SK-N-DZ (cell line): ENCODE measurements at regions not wholly inside any gene's neighbourhood (a gene's known extent, or its start where the extent isn't known, plus 50 kb on each side); places are given as distances from the start of the nearest gene placed in this dataset.
A peak's percentile ranks its signal among the peaks of the same experiment; 100 is the strongest.
"Not testable (repeated sequence)": the region's sequence is repeated elsewhere in the genome, so short reads cannot be mapped to it uniquely, and the experiment has no call there.

Experiments
- DNase-seq: peaks from one replicate; pipeline ENCODE4 v3.0.0-alpha.2; 2015; ENCODE audit warnings: low spot score

DNA sequence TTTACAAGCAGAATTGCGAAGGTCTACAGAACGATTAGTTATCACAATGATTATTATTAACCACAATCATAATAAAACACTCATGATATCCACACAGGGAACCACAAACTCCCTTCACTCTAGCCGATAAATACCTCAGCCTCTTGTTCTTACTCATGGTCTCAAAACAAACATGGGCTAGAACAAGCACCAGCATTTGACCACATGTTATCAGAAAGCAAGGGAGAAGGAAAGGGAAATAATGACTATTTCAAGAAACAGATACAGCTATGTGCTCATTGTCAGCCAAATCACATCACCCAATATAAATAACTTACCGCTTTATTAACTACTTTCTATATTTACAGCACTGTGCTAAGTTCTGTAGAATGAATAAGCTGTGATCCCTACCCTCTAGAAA, 663.2 kb upstream of the HTR2C start:
- no peak for DNase-seq

DNA sequence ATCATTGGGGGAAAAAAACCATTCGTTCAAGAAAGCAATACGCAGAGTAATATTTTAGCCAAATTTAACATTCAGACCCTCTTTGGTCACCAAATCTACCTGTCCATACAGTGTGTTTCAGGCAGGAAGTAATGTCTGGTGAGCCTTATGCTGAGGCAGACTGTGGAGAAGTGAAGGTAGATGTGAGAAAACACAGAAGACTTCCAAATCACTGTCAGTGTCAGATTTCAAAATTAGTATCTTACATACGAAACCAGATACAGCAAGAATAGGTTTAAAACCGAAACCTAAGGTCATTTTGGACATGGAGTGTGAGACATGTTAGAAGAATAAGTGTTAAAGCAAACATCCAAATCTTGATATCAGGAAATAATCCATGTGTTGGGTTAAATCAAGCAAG, 664.5 kb upstream of the HTR2C start:
- no peak for DNase-seq

DNA sequence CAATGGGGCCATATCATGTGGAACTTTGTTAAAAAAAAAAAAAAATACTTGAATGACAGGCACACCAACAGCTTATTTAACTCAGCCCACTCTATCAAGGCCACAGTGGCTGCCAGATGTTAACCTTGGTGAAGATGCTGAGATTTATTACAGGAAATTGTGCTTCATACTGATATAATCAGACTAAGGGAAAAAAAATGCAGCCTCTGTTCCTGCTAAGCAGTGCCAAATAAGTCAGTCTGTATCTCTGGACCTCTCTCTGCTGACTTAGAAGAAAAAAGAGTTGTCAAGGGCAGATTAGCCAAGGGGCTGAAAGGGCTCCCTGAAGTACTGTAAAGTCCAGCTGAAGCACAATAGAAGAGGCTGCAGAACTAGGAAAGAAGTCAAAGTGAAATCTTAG, 677.7 kb upstream of the HTR2C start:
- DNase-seq, result peak; percentile 35

DNA sequence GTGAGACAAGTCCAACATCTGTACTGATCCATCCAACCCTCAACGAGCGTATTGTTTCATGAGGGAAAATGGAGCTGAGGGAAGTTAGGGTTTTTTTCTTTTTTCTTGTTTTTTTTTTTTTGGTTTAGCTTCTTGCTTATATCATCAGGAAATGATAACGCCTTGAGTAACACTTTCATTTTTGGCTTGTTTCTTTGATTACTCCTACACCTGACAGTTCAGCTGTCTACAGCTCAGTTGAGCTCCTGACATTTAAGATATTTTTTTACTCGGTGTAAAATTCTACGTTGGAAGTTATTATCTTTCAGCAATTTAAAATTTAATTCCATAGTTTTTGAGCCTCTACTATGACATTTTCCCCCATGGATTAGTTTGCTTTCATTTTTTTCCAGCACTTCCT, 691.0 kb upstream of the HTR2C start:
- DNase-seq, result no peak

DNA sequence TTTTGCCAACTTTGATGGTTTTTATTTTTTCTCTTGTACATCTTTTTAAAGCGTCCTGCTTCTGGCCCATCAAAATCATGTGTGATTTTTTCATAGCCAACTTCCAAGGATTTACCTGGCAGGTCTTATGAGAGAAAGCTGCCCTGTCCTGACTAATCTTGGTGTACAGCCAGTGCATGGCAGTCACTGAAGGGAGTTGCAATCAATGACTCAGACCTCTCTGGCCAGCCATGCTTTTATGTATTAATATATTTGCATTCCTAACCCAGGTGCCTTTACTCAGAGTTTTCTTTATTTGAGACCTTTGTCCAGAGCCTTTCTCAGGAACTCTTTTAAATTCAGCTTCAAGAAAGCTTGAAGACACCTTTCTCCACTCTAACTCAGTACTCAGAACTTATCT, 691.5 kb upstream of the HTR2C start:
- no peak for DNase-seq

DNA sequence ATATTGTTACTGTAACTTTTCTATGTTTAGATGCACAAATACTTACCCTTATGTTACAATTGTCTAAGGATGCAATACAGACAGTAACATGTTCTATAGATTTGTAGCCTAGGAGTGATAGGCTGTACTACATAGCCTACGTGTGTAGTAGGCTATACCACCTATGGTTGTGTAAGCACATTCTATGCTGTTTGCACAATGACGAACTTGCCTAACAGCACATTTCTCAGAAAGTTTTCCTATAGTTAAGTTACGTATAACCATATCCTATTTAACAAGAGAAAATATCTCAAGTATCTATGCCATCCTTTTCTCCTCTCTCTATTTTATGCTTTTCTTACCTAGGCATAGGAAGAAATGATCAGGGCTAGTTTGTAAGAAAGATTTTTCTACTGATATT, 710.8 kb upstream of the HTR2C start:
- DNase-seq, result no peak

DNA sequence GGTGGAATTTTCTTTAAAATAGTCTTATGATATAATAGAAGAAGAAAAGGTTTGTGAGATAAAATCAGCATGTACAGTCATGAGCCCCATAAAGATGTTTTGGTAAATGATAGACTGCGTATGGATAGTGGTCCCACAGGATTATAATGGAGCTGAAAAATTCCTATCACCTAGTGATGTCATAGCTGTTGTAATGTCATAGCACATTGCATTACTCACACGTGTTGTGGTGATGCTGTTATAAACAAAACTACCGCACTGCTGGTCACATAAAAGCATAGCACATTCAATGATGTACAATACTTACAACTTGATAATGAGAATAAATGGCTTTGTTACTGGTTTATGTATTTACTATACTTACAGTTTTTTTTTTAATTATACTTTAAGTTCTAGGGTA, 715.2 kb upstream of the HTR2C start:
- DNase-seq, result no peak

DNA sequence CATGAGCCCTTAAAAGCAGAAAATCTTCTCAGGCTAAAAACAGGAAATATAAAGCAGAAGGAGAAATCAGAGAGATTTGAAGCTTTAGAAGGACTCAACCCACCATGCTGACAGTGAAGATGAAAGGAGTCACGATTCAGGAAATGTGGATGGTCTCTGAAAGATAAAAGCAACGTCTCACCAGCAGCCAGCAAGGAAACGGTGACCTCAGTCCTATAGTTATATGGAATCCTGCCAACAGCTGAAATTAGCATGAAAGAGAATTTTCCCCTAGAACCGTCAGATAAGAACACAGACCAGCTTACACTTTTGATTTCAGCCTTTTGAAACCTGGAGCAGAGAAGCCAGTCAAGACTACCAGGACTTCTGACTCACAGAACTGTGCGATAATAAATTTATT, 715.7 kb upstream of the HTR2C start:
- DNase-seq, result no peak

DNA sequence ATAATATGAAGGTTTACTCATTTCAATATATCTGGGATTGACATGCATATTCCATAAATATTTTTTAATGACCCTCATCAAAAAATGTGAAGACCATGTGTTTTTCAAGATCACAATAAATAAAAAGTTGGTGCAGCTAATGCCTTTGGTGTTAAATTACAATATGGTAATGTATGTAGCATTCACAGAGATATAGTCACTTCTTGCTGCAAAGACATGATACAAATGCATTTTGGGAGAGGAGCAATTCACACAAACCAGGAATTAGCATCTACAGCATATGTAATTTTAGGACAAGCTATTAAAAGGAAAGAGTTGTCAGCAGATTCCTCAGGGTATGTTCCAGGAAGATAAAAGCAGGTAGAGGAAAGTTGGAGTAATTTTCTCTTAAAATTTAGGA, 734.5 kb upstream of the HTR2C start:
- no peak for DNase-seq

DNA sequence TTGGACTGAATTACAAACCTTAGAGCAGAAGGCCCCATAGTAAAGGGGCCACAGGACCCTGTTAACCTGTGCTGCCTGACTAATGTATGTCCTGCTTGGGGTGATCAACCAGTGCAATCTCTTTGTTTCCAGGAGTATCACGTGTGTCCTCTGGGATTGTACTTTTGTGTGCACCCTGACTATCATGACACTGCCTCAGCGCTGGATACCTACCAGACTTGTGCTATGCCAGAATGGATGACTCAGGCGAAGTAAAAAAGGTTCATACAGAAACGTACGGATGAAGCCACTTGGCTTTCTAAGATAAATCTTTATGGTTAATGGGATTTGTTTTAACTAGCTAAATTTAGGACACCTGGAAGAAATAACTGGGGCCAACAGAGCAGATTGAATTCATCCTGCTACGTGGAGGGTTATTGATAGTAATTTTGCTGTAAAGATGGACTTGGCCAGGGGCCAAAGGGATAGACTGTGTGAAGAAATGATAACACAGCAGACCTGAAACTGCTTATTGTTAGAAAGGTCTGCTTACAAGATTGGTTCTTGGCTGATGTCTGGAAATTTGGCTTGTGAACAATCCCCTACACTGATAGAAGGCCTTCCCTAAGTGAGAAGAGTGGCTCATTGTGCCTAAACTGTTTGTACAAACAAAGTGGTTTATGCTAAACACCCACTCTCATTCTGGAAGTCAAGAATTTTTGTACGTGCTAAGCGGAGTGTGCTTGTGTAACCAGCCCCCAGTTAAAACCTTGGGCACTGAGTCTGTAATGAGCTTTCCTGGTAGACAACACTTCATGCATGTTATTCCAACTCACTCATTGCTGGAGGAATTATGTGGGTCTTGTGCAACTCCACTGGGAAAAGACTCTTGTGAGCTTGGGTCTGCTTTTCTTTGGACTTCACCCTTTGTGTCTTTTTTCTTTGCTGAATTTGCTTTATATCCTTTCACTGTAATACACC, 750.5 kb upstream of the HTR2C start:
- no peak for DNase-seq

DNA sequence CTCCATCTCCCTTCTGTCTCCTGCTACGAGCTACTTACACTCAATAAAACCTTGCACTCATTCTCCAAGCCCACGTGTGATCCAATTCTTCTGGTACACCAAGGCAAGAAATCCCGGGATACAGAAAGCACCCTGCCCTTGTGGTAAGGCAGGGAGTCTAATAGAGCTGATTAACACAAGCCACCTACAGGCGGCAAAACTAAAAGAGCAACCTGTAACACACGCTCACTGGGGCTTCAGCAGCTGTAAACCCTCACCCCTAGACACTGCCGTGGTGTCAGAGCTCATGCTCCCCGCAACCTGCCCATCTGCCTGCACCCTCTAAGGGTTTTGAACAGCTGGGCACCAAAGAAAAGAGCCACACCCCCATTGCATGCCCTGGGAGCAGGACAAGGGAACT, 755.4 kb upstream of the HTR2C start:
- no peak for DNase-seq

DNA sequence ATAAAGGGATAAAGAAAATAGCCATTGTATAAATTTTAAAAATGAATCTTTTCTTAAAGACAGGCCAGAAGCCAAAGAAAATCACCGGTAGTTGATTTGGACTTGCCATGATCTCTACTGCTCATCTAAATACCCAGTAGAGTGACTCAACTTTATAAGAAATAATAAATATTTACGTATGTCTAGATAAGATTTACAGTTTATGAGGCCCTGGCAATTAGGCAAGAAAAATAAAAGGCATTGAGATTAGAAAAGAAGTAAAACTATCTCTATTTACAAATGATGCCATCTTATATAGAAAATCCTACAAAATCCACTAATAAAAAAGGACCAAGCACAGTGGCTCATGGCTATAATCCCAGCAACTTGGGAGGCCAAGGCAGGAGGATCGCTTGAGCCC, 765.5 kb upstream of the HTR2C start:
- no peak for DNase-seq

DNA sequence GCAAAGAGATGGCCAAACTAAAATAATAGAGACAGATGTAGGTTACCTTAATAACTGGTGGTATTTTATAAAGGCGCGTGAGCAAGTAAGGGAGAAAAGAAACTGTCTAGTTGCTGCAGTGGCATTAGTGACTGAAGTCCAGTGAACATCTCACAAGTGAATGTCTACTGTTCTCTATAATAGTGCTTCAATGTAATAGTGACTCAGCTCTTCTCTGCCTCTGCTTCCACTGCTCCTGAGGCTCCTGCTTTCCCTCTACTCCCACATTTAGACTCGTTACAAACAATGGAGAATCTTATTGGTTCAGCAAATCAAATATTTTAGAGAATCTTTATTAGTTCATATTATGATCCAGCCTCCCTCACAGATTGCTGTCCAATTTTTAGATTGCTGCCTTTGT, 779.1 kb upstream of the HTR2C start:
- DNase-seq, result no peak

DNA sequence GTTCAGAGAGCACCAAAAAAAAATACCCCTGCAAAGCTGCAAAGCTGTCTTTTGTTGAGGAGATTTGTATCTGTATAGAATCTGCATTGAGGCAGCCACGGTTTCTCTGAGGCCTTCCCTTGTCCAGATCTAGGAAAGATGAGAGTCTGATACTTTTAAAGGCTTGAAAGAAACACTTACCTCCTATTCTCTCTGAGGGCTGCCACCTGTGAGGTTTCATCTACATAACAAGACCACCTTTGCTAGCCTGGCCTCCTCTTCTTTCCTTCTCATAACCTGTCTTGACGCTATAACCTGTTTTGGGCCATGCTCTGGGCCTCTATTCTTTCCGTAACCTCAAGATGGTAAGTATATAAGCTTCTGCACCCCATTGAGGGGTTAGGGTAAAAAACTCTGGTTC, 779.6 kb upstream of the HTR2C start:
- no peak for DNase-seq

DNA sequence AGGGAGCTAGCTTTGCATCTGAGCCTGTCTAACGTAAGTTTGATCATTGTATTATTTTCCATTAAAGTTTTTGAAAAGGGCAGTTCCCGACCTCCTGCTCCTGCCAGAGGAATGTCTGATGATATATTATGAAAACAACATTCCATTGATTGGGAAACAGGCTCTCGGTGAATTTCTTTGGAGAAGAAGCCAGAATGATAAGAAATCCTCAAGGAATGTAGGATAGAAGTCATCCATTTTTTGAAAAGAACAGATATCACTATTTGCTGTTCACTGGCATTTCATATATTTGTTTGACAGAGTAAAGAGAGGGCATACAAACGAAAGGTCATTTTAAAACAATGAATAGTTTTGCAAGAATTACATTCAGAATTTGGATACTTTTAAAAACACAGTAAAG, 781.0 kb upstream of the HTR2C start:
- no peak for DNase-seq

DNA sequence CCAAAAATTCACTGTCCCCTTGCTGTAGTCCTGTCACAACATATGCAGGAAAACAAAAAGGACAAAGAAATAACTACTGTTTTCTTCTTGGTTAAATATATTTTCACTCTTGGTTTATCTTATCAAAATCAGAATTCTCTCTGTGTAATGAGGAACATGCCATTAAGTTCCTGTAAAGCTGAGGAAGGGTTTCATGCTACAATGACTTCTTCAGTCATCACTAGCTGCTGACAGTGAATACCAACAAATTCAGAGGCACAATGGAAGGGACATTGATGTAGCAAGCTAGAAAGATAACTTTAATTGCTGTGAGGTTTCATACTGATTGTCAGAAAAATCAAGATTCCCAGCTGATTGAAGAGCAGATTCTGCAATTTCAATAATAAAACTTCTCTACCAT, 782.9 kb upstream of the HTR2C start:
- DNase-seq, result no peak

DNA sequence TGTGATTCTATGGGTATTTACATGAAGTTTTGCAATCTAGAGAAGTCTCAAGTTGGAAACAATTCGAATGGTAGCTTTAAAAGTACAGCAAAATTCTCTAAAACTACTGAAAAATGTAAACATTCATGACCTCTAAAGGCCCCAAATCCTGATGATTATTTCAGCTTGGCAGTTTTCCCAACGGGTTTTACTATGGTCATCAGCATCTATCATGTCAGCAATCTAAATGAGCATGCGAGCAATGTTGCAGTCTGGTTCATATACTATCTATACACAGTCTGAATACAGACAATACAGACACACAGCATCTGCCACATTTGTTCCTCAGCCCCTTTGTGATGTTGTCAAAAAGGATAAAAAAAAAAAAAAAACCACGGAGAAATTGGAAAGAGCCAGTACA, 790.3 kb upstream of the HTR2C start:
- DNase-seq, result no peak

DNA sequence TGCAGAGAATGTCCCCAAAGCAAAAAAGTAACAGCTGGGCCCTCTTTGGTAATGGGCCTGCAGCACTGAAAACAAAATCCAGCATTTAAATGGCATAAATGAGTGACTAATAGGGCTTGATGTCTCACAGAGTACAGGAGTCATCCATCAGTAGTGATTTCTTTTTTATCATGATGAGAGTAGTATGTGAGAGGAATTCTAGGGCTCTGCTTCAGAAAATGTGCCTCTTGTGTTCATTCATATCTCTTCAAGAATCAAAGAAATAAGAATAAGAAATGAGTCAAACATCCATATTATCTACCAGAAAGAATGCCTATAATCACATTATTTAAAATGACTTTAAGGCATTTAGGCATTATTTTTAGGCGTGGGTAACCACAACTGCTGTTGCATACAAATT, 792.9 kb upstream of the HTR2C start:
- DNase-seq, result no peak

DNA sequence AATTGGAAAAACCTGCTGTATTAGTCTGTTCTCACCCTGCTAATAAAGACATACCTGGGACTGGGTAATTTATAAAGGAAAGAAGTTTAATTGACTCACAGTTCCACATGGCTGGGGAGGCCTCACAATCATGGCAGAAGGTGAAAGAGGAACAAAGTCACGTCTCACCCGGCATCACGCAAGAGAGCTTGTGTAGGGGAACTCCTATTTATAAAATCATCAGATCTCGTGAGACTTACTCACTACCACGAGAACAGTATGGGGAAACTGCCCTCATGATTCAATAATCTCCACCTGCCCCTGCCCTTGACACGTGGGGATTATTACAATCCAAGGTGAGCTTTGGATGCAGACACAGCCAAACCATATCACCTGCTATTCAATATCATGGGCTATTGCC, 799.1 kb upstream of the HTR2C start:
- DNase-seq, result not testable (repeated sequence)

DNA sequence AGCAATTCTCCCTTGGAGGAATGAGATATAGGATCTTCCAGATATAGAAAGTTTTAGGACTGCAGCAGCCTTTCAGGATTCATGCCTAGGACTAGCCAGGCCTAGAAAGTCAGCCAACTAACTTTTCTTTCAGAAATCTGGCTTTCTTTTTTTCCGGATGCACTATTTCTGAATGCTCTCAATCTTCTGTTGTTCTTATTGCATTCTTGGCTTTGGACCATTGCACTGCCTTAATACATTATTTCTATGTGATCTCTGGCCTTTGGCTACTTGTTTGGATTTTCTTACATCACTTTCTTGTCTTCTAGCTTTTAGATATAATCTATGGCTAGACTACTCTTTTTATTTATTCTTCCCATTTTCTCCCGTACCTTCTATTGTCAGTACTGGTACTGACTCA, 813.1 kb upstream of the HTR2C start:
- no peak for DNase-seq

DNA sequence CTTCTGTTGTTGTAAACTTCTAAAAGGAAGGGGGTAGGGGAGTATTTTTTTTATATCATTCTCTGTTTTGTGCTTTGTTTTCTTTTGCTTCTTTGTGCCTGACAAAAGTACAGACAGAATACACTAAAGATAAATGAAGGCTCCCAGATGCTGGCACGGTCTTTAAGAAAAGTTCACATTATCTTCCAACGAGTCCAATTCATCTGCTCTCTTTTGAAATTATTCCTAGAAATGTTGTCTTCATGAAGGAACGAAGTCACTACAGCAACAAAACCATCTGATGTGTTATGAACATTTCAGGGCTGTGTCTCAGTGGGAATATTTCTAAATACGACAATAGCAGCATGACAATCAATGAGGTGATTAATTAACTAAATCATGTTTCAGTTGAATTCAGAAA, 813.8 kb upstream of the HTR2C start:
- no peak for DNase-seq

DNA sequence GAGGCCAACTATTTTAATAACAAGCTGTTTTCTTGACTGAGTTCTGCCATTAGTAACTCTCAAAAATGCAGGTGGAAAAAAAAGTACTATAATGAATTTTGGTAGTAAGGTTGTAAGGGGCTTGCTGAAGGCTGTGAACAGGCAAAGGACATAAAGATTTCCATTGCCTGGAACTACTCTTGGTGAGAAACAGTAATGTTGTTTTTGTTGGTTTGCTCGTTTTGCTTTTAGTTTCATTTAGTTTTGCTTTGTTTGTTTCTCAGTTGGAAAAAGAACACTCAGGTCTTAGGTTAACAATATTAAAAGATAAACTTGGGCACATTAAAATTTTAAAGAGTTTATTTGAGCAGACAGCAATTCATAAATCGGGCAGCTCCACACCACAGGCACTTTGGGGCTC, 824.5 kb upstream of the HTR2C start:
- DNase-seq, result no peak

DNA sequence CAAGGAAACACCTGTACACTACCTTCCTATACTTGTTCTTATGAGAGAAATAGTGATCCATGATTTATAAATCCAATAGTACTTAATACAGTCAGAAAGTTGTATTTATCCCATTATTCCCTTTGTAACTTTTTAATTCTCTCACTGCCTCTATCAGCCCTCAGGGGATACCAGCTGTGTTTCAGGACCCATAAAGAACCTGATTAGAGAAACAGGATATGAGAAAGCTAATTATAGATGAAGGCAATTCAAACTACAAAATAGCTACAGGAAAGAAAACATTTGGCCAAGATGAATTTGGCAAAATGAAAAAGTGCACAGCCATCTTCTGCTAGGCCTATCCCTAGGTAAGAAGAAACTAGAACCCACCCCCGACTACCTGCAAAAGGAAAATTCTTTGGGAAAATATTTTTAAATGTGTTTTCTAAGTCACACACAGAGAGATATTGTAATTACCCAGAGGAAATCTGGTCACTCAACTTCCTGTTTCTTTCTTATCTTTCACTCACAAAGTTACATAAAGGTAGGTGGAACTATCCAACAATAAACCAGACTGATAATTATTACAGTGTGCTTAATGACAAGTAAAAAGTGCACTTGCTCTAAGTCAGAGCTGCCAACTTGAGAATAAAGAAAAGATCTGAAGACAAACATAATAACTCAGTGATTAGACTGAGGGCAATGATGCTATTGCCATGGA, 836.5 kb upstream of the HTR2C start:
- no peak for DNase-seq
